ENCODE measurements at regions not wholly inside any gene's neighbourhood (a gene's known extent, or its start where the extent isn't known, plus 50 kb on each side); places are given as distances from the start of the nearest gene placed in this dataset.
"Not testable (repeated sequence)": the region's sequence is repeated elsewhere in the genome, so short reads cannot be mapped to it uniquely, and the experiment has no call there.

DNA sequence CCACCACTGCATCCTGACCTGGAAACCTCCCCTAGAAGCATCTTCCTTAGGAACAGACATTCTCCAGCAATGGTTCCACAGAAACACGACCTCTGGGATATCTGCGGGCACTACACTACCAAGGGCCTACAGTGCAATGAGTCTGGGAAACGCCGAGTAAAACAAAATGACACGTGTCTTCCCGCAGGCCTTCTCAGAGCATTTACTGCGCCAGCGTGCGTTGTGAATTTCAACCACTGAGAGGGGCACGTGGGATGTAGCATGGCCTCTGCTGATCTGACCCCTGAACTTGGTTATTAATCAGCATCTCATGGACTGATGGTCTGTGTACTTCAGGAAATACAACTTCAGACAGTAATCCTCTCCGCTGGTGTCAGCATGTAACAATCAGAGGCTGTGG, 173.0 kb downstream of the C16orf95 start:
- no peak for DNase-seq

DNA sequence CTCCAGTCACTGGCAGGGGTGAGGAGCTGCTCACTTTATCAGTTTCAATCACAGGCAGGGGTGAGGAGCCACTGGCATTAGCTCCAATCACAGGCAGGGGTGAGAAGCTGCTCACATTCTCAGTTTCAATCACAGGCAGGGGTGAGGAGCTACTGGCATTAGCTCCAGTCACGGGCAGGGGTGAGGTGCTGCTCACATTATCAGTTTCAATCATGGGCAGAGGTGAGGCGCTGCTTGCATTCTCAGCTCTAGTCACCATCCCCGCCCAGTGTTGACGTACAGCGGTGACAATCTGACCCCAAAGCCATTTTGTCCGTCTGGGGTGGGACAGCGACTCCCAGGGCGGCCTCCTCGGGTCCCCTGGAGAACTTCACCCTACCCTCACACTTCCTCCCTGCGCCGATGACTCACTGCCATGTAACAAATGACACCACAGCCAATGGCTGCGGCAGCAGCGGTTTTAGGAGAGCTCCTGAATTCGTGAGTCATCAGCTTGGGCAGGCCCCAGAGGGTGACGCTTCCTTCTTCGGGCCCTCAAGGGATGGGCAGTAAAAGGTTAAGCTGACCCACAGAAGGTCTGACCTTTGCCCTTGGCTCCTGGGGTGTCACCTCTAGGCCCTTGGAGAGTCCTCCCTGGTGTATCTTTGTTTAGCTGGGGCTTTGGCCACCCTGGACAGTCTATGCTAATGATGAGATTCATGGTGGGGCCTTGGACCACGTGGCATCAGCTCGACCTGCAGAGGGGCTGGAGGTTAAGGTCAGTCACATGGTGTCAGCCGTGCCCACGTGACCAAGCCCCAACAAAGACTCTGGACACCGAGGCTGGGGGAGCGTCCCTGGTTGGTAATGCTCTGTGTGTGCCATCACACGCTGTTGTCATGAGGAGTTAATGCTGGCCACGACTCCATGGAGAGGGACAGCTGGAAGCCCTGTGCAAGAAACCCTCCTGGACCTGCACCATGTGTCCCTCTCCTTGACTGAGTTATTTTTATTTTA, 171.7 kb downstream of the C16orf95 start:
- no peak for DNase-seq

- DNase-seq: no peak
Measured at GRCh38 chr16:87146676-87147075, 170.5 kb downstream of the C16orf95 start.

- no peak for DNase-seq
Measured at GRCh38 chr16:87149051-87149450, 168.1 kb downstream of the C16orf95 start.

DNA sequence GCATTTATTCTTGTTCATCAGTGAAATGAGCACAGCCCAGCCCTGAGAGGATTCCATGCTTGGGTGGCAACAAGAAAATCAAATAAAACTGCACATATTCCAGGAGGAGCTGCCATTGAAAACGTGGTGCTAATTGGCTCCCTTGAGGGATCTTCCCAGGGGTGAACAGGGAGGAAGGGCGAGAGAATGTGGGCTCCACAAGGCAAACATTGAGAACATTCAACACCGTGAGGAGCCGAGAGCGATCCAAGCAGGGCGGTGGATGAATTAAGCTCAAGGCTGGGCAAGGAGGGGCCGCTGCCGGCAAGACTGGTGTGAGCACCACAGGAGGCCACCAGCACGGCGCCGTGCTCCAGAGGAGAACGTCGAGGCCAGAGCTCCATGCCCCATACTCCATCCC, 166.9 kb downstream of the C16orf95 start:
- no peak for DNase-seq

GRCh38 chr16:87150681-87151280, 166.4 kb downstream of the C16orf95 start:
- DNase-seq: no peak

- DNase-seq: no peak
Measured at GRCh38 chr16:87152221-87152755, 164.9 kb downstream of the C16orf95 start.

DNA sequence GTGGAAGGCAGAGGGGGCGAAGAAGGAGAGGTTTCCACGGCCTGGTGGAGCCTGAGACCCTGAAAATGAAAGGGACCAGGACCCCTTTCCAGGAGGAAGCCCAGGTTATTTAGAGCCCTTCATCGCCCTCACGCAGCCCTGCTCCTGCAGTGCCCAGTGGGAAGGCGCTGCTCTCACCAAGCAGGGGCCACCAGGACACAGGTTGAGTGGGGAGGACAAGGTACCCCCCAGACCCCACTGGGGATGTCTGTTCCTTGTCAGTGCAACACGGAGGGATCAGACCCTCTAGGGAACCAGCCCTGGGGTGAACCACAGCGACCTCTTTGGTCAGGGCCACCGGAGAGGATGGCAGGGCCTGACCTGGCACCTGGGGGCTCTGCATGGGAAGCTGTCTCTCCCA, 163.9 kb downstream of the C16orf95 start:
- DNase-seq: no peak

- not testable (repeated sequence) for DNase-seq
Measured at GRCh38 chr16:87155315-87155714, 161.9 kb downstream of the C16orf95 start.

GRCh38 chr16:87156195-87156594, 161.0 kb downstream of the C16orf95 start:
- DNase-seq: no peak

DNA sequence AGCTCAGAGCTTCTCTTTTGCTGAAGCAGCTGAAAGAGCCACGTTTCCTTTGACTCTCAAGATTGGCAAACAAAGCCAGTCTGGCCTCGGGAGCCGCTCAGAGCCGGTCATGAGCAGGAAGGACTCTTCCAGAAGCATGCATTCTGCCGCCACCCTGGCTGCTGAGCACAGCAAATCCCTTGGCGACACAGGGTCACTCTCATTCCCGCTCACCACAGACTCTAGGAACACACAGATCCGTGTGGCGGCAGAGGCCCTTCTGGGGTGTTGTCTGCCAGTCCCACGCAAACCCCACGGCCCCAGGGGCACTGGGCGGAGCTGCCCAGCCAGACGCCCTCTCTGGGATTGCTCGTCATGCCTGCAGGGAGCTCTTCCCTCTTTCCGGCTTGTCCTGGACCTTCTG, 157.0 kb downstream of the C16orf95 start:
- no peak for DNase-seq

GRCh38 chr16:87160701-87161337, 156.4 kb downstream of the C16orf95 start:
- DNase-seq: no peak

DNA sequence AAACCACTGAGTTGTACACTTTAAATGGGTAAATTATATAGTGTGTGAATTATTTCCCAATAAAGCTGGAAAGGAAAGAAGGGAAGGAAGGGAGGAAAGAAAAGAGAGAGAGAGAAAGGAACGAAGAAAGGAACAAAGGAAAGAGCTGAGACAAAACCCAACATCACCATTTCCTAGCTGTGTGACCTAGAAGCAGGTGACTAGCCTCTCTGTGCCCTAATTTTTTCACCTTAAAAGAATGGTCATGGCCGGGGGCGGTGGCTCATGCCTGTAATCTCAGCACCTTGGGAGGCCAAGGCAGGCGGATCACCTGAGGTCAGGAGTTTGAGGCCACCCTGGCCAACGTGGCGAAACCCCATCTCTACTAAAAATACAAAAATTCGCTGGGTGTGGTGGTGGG, 155.8 kb downstream of the C16orf95 start:
- not testable (repeated sequence) for DNase-seq

DNA sequence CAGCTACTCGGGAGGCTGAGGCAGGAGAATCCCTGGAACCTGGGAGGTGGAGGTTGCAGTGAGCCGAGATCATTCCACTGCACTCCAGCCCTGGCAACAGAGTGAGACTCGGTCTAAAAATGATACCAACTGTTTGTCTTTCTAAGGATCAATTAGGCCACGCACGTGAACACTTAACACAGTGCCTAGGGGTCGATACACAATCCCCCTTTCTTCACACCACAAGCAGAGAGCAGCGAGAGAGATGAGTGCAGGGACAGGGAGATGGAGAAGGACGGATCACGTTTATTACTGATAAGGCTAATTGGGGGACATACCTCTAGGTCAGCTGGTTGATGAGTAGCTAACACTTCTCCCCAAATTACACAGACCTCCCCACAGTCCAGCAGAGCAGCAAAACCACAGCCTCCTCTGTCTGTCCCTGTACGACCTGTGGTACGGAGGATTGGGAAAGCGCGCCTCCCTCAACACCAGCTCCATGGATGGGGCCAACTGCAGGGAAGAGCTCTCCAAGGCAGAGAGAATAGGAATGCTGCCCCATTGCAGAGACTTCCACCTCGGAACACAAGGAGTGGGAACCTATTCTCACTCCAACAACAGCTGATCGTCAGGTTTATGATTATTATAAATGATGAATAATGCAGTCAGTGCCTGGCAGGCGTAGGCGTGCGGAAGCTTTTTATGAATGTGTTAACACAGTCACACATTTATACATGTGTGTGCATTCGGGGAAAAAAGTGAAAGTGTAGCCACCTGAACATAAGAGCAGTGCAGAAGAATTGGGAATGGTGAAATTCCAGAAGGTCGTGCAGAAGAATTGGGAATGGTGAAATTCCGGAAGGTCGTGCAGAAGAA, 155.1 kb downstream of the C16orf95 start:
- no peak for DNase-seq

GRCh38 chr16:87162799-87163198, 154.4 kb downstream of the C16orf95 start:
- not testable (repeated sequence) for DNase-seq

GRCh38 chr16:87163637-87164036, 153.6 kb downstream of the C16orf95 start:
- DNase-seq: no peak

DNA sequence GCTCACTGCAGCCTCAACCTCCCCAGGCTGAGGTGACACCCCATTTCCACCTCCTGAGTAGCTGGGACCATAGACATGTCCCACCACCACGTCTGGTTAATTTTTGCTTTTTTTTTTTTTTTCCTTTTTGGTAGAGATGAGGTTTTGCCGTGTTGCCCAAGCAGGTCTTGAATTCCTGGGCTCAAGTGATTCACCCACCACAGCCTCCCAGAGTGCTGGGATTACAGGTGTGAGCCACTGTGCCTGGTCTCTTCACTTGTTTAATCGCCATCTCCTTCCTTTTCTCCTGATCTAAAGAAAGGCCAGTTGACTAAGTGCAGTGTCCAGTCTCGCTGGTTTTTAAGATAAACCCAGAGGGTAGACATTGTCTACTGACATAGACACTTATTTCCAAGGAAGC, 152.0 kb downstream of the C16orf95 start:
- no peak for DNase-seq

- no peak for DNase-seq
Measured at GRCh38 chr16:87165885-87166284, 151.3 kb downstream of the C16orf95 start.

- no peak for DNase-seq
Measured at GRCh38 chr16:87166321-87166720, 150.9 kb downstream of the C16orf95 start.

GRCh38 chr16:87166934-87167333, 150.3 kb downstream of the C16orf95 start:
- no peak for DNase-seq

GRCh38 chr16:87169509-87169995, 147.6 kb downstream of the C16orf95 start:
- no peak for DNase-seq

DNA sequence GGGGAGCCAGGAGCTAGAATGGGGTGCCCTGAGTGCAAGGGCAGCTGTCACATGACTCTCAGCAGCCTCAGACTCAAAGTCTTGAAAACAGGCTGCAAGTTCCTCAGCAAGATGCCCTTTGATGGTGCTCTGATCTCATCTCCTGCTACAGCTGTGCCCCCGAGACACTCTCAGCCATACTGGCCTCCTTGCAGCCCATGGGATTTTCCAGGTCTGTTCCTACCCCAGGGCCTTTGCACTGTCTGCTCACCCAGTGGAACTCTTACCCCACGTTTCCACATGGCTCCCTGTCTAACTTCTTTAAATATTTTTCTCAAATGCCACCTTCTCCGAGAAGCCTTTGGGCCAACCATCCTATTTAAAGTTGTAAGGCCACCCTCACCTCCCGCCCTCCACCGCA, 146.9 kb downstream of the C16orf95 start:
- DNase-seq: no peak
